ENCODE measurements at regions not wholly inside any gene's neighbourhood (a gene's known extent, or its start where the extent isn't known, plus 50 kb on each side); places are given as distances from the start of the nearest gene placed in this dataset.
A peak's percentile ranks its signal among the peaks of the same experiment; 100 is the strongest.

GRCh38 chr5:89908876-89909275 is 500.7 kb downstream of the CETN3 start:
- H3K36me3 ChIP-seq, result no peaks in the 10 kb centered on the region
- no peaks in the 10 kb centered on the region for H3K4me1 ChIP-seq
- no peaks in the 10 kb centered on the region for H3K27me3 ChIP-seq
- H3K9me3 ChIP-seq, result no peaks in the 10 kb centered on the region
- no peak overlapping the region for H3K4me3 ChIP-seq
- intact Hi-C loops (cut with DNase I), result no loop called here
- H3K27ac ChIP-seq, result no peak overlapping the region
- TF ChIP-seq POLR2A (IDR thresholded peaks at IDR 0.05) (no peak), CTCF (IDR thresholded peaks at IDR 0.05) (no peak)
- no peak for DNase-seq

- H3K4me3 ChIP-seq, result no peak overlapping the region
- 80 to 86% methylated on average over 2 of the region's 2 CpGs for WGBS, 2 donors
- no peak overlapping the region for H3K27ac ChIP-seq
- no peaks in the 10 kb centered on the region for H3K27me3 ChIP-seq
- H3K4me1 ChIP-seq, result no peaks in the 10 kb centered on the region
- no peak for DNase-seq
- intact Hi-C loops (cut with DNase I), result no loop called here
- no peaks in the 10 kb centered on the region for H3K9me3 ChIP-seq
- H3K36me3 ChIP-seq, result no peaks in the 10 kb centered on the region
- TF ChIP-seq POLR2A (IDR thresholded peaks at IDR 0.05), result no peak
- TF ChIP-seq CTCF (IDR thresholded peaks at IDR 0.05), result no peak
These were observed 505.1 kb downstream of the CETN3 start for GRCh38 chr5:89904442-89904841.

- no peak for DNase-seq
- Histone ChIP-seq H3K4me1 (no peaks in the 10 kb centered on the region), H3K27ac (peak overlapping the region in 2 of 4 donors; percentile 36), H3K4me3 (no peak overlapping the region), H3K27me3 (no peaks in the 10 kb centered on the region), H3K36me3 (no peaks in the 10 kb centered on the region), H3K9me3 (no peaks in the 10 kb centered on the region)
- TF ChIP-seq CTCF (IDR thresholded peaks at IDR 0.05) (no peak), POLR2A (IDR thresholded peaks at IDR 0.05) (no peak)
- intact Hi-C loops (cut with DNase I), result no loop called here
- WGBS, 2 donors, result 13 to 16% methylated on average over 4 of the region's 4 CpGs
These were observed 507.6 kb downstream of the CETN3 start for GRCh38 chr5:89901983-89902382.

GRCh38 chr5:89901346-89901745 is 508.2 kb downstream of the CETN3 start:
- Histone ChIP-seq H3K27ac (peak overlapping the region in 2 of 4 donors; percentile 36), H3K36me3 (no peaks in the 10 kb centered on the region), H3K4me3 (no peak overlapping the region), H3K4me1 (no peaks in the 10 kb centered on the region), H3K27me3 (no peaks in the 10 kb centered on the region), H3K9me3 (no peaks in the 10 kb centered on the region)
- TF ChIP-seq POLR2A (IDR thresholded peaks at IDR 0.05) (no peak), CTCF (IDR thresholded peaks at IDR 0.05) (no peak)
- 17 to 30% methylated on average over 1 of the region's 1 CpG for WGBS, 2 donors
- no peak for DNase-seq
- intact Hi-C loops (cut with DNase I), result no loop called here

- WGBS, 2 donors, result 64 to 67% methylated on average over 1 of the region's 1 CpG
- Histone ChIP-seq H3K27me3 (no peaks in the 10 kb centered on the region), H3K4me1 (no peaks in the 10 kb centered on the region), H3K4me3 (no peak overlapping the region), H3K36me3 (no peaks in the 10 kb centered on the region), H3K27ac (no peak overlapping the region), H3K9me3 (no peaks in the 10 kb centered on the region)
- TF ChIP-seq POLR2A (IDR thresholded peaks at IDR 0.05) (no peak), CTCF (IDR thresholded peaks at IDR 0.05) (no peak)
- no peak for DNase-seq
- intact Hi-C loops (cut with DNase I), result no loop called here
These were observed 509.2 kb downstream of the CETN3 start for GRCh38 chr5:89900346-89900745.
